Aorta (tissue), 5 donors: ENCODE measurements at regions not wholly inside any gene's neighbourhood (a gene's known extent, or its start where the extent isn't known, plus 50 kb on each side); places are given as distances from the start of the nearest gene placed in this dataset.

Experiments
- ATAC-seq: fragments of 200-7000 bp; cut with Tn5 transposase; one replicate; pipeline ENCODE4 v1.9.1; 2022; ENCODE audit warnings: moderate library complexity; ENCODE audit not compliant: low FRiP score
- DNase-seq, 2 donors: peaks; one replicate each; pipeline ENCODE4 v3.0.0-alpha.2; 2020
- H3K27ac ChIP-seq, 2 donors: one replicate each; pipeline ENCODE4 v1.5.1; 2013; ENCODE audit warnings: low read length in 2 of 2, mild to moderate bottlenecking in 2 of 2, moderate library complexity in 2 of 2, control low read depth in 1 of 2, inconsistent platforms in 1 of 2, low read depth in 1 of 2
- H3K27me3 ChIP-seq, 2 donors: one replicate each; pipeline ENCODE4 v1.6.1; 2013; ENCODE audit warnings: control low read depth in 1 of 2, low read length in 1 of 2, mild to moderate bottlenecking in 1 of 2, moderate library complexity in 1 of 2; ENCODE audit not compliant: insufficient read depth in 2 of 2, control insufficient read depth in 1 of 2
- H3K36me3 ChIP-seq, 2 donors: one replicate each; pipeline ENCODE4 v1.6.1; 2013; ENCODE audit warnings: control low read depth in 1 of 2, low read length in 1 of 2, mild to moderate bottlenecking in 1 of 2; ENCODE audit not compliant: insufficient read depth in 2 of 2, control insufficient read depth in 1 of 2
- H3K4me1 ChIP-seq, 2 donors: one replicate each; pipeline ENCODE4 v1.6.1; 2013; ENCODE audit warnings: low read length in 2 of 2, control low read depth in 1 of 2, mild to moderate bottlenecking in 1 of 2, moderate library complexity in 1 of 2; ENCODE audit not compliant: insufficient read depth in 2 of 2, control insufficient read depth in 1 of 2
- H3K4me3 ChIP-seq, 2 donors: one replicate each; pipeline ENCODE4 v1.5.1; 2013; ENCODE audit warnings: low read length in 2 of 2, control low read depth in 1 of 2, mild to moderate bottlenecking in 1 of 2
- H3K9me3 ChIP-seq: one replicate; pipeline ENCODE4 v1.6.1; 2013; ENCODE audit warnings: mild to moderate bottlenecking, low read length; ENCODE audit not compliant: control insufficient read depth
- WGBS, 2 donors: extraction: QIAGEN DNeasy Blood & Tissue Kit; methylation state at CpG; one replicate each; pipeline ENCODE4 v1.1.7; 2013; 5-methylcytosine and 5-hydroxymethylcytosine counted together
- intact Hi-C, 2 donors: fragments of 100-400 bp; cut with DNase I; formaldehyde crosslinking; loops; one replicate each; pipeline versions ENCODE4 v1.14.2 to v1.15.0; 2022
- donor health status: healthy with polysubstance abuse.
- donor health status: Bipolar disorder and iron deficiency.
- donor health status: DM: no; HTN: no; CAD: no.
- donor health status: DM: no; HTN: no; CAD: no.
- donor health status: DM: yes; HTN: yes; CAD: no.

- no peak for ATAC-seq
- H3K27me3 ChIP-seq = no peaks in the 10 kb centered on the region
- 65 to 75% methylated on average over 5 of the region's 5 CpGs for WGBS, 2 donors
- H3K9me3 ChIP-seq = no peaks in the 10 kb centered on the region
- no peak overlapping the region for H3K27ac ChIP-seq
- H3K4me1 ChIP-seq = no peaks in the 10 kb centered on the region
- H3K36me3 ChIP-seq = no peaks in the 10 kb centered on the region
- DNase-seq = no peak
- no peak overlapping the region for H3K4me3 ChIP-seq
- intact Hi-C loops = no loop called here
These were observed 218.2 kb upstream of the CCDC179 start for GRCh38 chr11:23078289-23078971.

GRCh38 chr11:23079382-23079813, 219.1 kb upstream of the CCDC179 start:
- WGBS, 2 donors = 23 to 30% methylated on average over 3 of the region's 3 CpGs
- H3K27ac ChIP-seq = no peak overlapping the region
- no peaks in the 10 kb centered on the region for H3K4me1 ChIP-seq
- intact Hi-C loops = no loop called here
- H3K4me3 ChIP-seq = no peak overlapping the region
- H3K9me3 ChIP-seq = no peaks in the 10 kb centered on the region
- H3K36me3 ChIP-seq = no peaks in the 10 kb centered on the region
- ATAC-seq (no peak), DNase-seq (no peak)
- H3K27me3 ChIP-seq = no peaks in the 10 kb centered on the region

- intact Hi-C loops = no loop called here
- H3K9me3 ChIP-seq = no peaks in the 10 kb centered on the region
- 70 to 78% methylated on average over 4 of the region's 4 CpGs for WGBS, 2 donors
These were observed 227.1 kb upstream of the CCDC179 start for GRCh38 chr11:23087407-23087806.

GRCh38 chr11:23090659-23091058, 230.4 kb upstream of the CCDC179 start:
- H3K4me3 ChIP-seq = no peak overlapping the region
- H3K27ac ChIP-seq = no peak overlapping the region
- H3K4me1 ChIP-seq = no peaks in the 10 kb centered on the region
- DNase-seq (no peak), ATAC-seq (no peak)
- H3K9me3 ChIP-seq = no peaks in the 10 kb centered on the region
- no peaks in the 10 kb centered on the region for H3K36me3 ChIP-seq
- intact Hi-C loops = no loop called here
- H3K27me3 ChIP-seq = no peaks in the 10 kb centered on the region
- 74 to 87% methylated on average over 2 of the region's 2 CpGs for WGBS, 2 donors

More at GRCh38 chr11:23087407-23087806, 227.1 kb upstream of the CCDC179 start:
- Histone ChIP-seq H3K4me1 (no peaks in the 10 kb centered on the region), H3K27me3 (no peaks in the 10 kb centered on the region), H3K27ac (no peak overlapping the region), H3K36me3 (no peaks in the 10 kb centered on the region), H3K4me3 (no peak overlapping the region)
- ATAC-seq (no peak), DNase-seq (no peak)

GRCh38 chr11:23095650-23096189, 235.4 kb upstream of the CCDC179 start:
- H3K27me3 ChIP-seq = no peaks in the 10 kb centered on the region
- ATAC-seq = no peak
- no peaks in the 10 kb centered on the region for H3K9me3 ChIP-seq
- no peak overlapping the region for H3K4me3 ChIP-seq
- no peaks in the 10 kb centered on the region for H3K36me3 ChIP-seq
- WGBS, 2 donors = 92 to 94% methylated on average over 2 of the region's 2 CpGs
- H3K27ac ChIP-seq = no peak overlapping the region
- H3K4me1 ChIP-seq = no peaks in the 10 kb centered on the region
- DNase-seq = no peak
- intact Hi-C loops = no loop called here

GRCh38 chr11:23097891-23098290, 237.6 kb upstream of the CCDC179 start:
- Histone ChIP-seq H3K36me3 (no peaks in the 10 kb centered on the region), H3K9me3 (peaks cover 1% of the 10 kb centered on the region), H3K27ac (no peak overlapping the region), H3K27me3 (no peaks in the 10 kb centered on the region), H3K4me3 (no peak overlapping the region), H3K4me1 (no peaks in the 10 kb centered on the region)
- ATAC-seq (no peak), DNase-seq (no peak)
- WGBS, 2 donors = 36 to 46% methylated on average over 4 of the region's 4 CpGs
- intact Hi-C loops = no loop called here

GRCh38 chr11:23099256-23099655, 239.0 kb upstream of the CCDC179 start:
- Histone ChIP-seq H3K27me3 (no peaks in the 10 kb centered on the region), H3K4me3 (no peak overlapping the region), H3K27ac (no peak overlapping the region), H3K4me1 (no peaks in the 10 kb centered on the region), H3K9me3 (peaks cover 1% of the 10 kb centered on the region), H3K36me3 (no peaks in the 10 kb centered on the region)
- WGBS, 2 donors = 69 to 94% methylated on average over 1 of the region's 1 CpG
- intact Hi-C loops = no loop called here
- ATAC-seq (no peak), DNase-seq (no peak)

- no peak for ATAC-seq
- H3K27me3 ChIP-seq = no peaks in the 10 kb centered on the region
- H3K27ac ChIP-seq = no peak overlapping the region
- 75 to 76% methylated on average over 3 of the region's 3 CpGs for WGBS, 2 donors
- no peaks in the 10 kb centered on the region for H3K4me1 ChIP-seq
- intact Hi-C loops = no loop called here
- H3K36me3 ChIP-seq = no peaks in the 10 kb centered on the region
- no peak overlapping the region for H3K4me3 ChIP-seq
- peaks cover 1% of the 10 kb centered on the region for H3K9me3 ChIP-seq
- no peak for DNase-seq
These were observed 240.5 kb upstream of the CCDC179 start for GRCh38 chr11:23100726-23101125.

GRCh38 chr11:23103416-23103815, 243.1 kb upstream of the CCDC179 start:
- DNase-seq = no peak
- Histone ChIP-seq H3K4me1 (no peaks in the 10 kb centered on the region), H3K27me3 (no peaks in the 10 kb centered on the region), H3K9me3 (peaks cover 1% of the 10 kb centered on the region), H3K4me3 (no peak overlapping the region), H3K36me3 (no peaks in the 10 kb centered on the region), H3K27ac (no peak overlapping the region)
- ATAC-seq = no peak
- intact Hi-C loops = no loop called here
- 76 to 80% methylated on average over 2 of the region's 2 CpGs for WGBS, 2 donors
